Panc1 (cell line): ENCODE measurements at regions not wholly inside any gene's neighbourhood (a gene's known extent, or its start where the extent isn't known, plus 50 kb on each side); places are given as distances from the start of the nearest gene placed in this dataset.

ENCODE experiments used
- ATAC-seq: fragments of 200-7000 bp; cut with Tn5 transposase; 2 replicates; pipeline ENCODE4 v1.9.1; 2020; ENCODE audit warnings: mild to moderate bottlenecking, moderate library complexity
- BruUV-seq: library from RNA; stranded (reverse); fragments of 400-500 nt; replicated peaks from 2 replicates; lab custom pipeline; 2021; lab: Mats Ljungman, UMichigan
- CTCF ChIA-PET: fragments of 300-600 bp; sonication (Branson Sonifier 250); formaldehyde crosslinking; loops from one replicate; lab custom pipeline; 2022; ENCODE audit warnings: antibody characterized with exemption; lab: Charles Lee
- POLR2A ChIA-PET: fragments of 300-600 bp; sonication (Branson Sonifier 250); formaldehyde crosslinking; loops from one replicate; lab custom pipeline; 2022; ENCODE audit warnings: antibody characterized with exemption; lab: Charles Lee
- DNase-seq: peaks from one replicate; pipeline ENCODE4 v3.0.0-alpha.2; 2010; ENCODE audit warnings: low read depth, low spot score
- H3K27ac ChIP-seq: 2 replicates; pipeline ENCODE4 v1.5.1; 2011; ENCODE audit warnings: mild to moderate bottlenecking, low read length, inconsistent platforms
- H3K27me3 ChIP-seq: fragments of 200-500 bp; sonication (Bioruptor generic); 2 replicates; pipeline ENCODE4 v1.6.0; 2014; ENCODE audit warnings: low read length, inconsistent platforms; ENCODE audit not compliant: control insufficient read depth, insufficient read depth
- H3K36me3 ChIP-seq: fragments of 200-500 bp; sonication (Bioruptor generic); 2 replicates; pipeline ENCODE4 v1.5.1; 2014; ENCODE audit warnings: inconsistent platforms, mild to moderate bottlenecking, low read length, moderate library complexity; ENCODE audit not compliant: control insufficient read depth, insufficient read depth
- H3K4me1 ChIP-seq: 2 replicates; pipeline ENCODE4 v1.5.1; 2011; ENCODE audit warnings: inconsistent platforms, mild to moderate bottlenecking, low read length, moderate library complexity; ENCODE audit not compliant: control insufficient read depth, insufficient read depth
- H3K4me3 ChIP-seq, 2 experiments: 2 replicates each; pipeline ENCODE4 v1.5.1; 2011 to 2012; ENCODE audit warnings: low read depth in 2 of 2, low read length in 2 of 2, mild to moderate bottlenecking in 2 of 2, inconsistent platforms in 1 of 2, moderate library complexity in 1 of 2
- H3K9me3 ChIP-seq: fragments of 200-500 bp; sonication (Bioruptor generic); 2 replicates; pipeline ENCODE4 v1.5.1; 2014; ENCODE audit warnings: low read depth, mild to moderate bottlenecking, inconsistent platforms, low read length, moderate library complexity; ENCODE audit not compliant: control insufficient read depth, insufficient read depth
- CTCF ChIP-seq: fragments of 450-650 bp; IDR thresholded peaks from 2 replicates; pipeline ENCODE4 v1.5.1; 2017; ENCODE audit warnings: mild to moderate bottlenecking
- POLR2AphosphoS5 ChIP-seq: IDR thresholded peaks from 2 replicates; pipeline ENCODE4 v1.6.1; 2012; ENCODE audit warnings: mild to moderate bottlenecking, low read depth, low read length, moderate library complexity
- REST ChIP-seq, 2 experiments: IDR thresholded peaks; 2 replicates each; pipeline ENCODE4 v1.6.1; 2011 to 2012; ENCODE audit warnings: low read depth in 2 of 2, control low read depth in 1 of 2, low read length in 1 of 2, mild to moderate bottlenecking in 1 of 2, moderate library complexity in 1 of 2; ENCODE audit not compliant: insufficient read depth in 1 of 2
- SIN3A ChIP-seq: IDR thresholded peaks from 2 replicates; pipeline ENCODE4 v1.6.1; 2012; ENCODE audit warnings: low read depth, mild to moderate bottlenecking, low read length, moderate library complexity, borderline replicate concordance; ENCODE audit not compliant: insufficient read depth
- TCF7L2 ChIP-seq: IDR thresholded peaks from 2 replicates; pipeline ENCODE4 v1.6.1; 2011; ENCODE audit warnings: mild to moderate bottlenecking, low read depth, low read length, inconsistent platforms
- in situ Hi-C: cut with HindIII; loops from 2 replicates; pipeline ENCODE4 v1.10.0; 2016; ENCODE audit warnings: low sequenced_read_pairs, low pct_unique_long_range_greater_than_20kb
- intact Hi-C: fragments of 100-400 bp; cut with micrococcal nuclease; formaldehyde crosslinking; loops from one replicate; pipeline ENCODE4 v1.10.0; 2022; ENCODE audit not compliant: unreplicated experiment

- no peaks in the 10 kb centered on the region for H3K9me3 ChIP-seq
- H3K4me3 ChIP-seq = no peak overlapping the region
- ATAC-seq (no peak), DNase-seq (no peak)
- ChIA-PET POLR2A (no interaction called here), CTCF (no interaction called here)
- in situ Hi-C loops (no loop called here), intact Hi-C loops (no loop called here)
- no peaks in the 10 kb centered on the region for H3K4me1 ChIP-seq
- H3K27me3 ChIP-seq = no peaks in the 10 kb centered on the region
- BruUV-seq = no TSS peak
- H3K36me3 ChIP-seq = no peaks in the 10 kb centered on the region
- no peak overlapping the region for H3K27ac ChIP-seq
- TF ChIP-seq REST (IDR thresholded peaks at IDR 0.05; ENCODE audit: insufficient read depth in 1 of 2, low read depth in 2 of 2, low read length in 1 of 2) (no peak), TCF7L2 (no peak), CTCF (no peak), SIN3A (no peak), POLR2AphosphoS5 (no peak)
Measured at GRCh38 chr4:86421461-86421860, 61.6 kb upstream of the MAPK10 start.

- CTCF ChIA-PET = no interaction called here
- ATAC-seq = no peak
- intact Hi-C loops = no loop called here
- in situ Hi-C loops = no loop called here
- H3K4me3 ChIP-seq = no peak overlapping the region
- H3K27me3 ChIP-seq = no peaks in the 10 kb centered on the region
- H3K9me3 ChIP-seq = no peaks in the 10 kb centered on the region
- no TSS peak for BruUV-seq
- DNase-seq = no peak
- TF ChIP-seq CTCF (no peak), REST (IDR thresholded peaks at IDR 0.05; ENCODE audit: insufficient read depth in 1 of 2, low read depth in 2 of 2, low read length in 1 of 2) (no peak), SIN3A (no peak), POLR2AphosphoS5 (no peak), TCF7L2 (no peak)
- POLR2A ChIA-PET = interaction anchor here (0.6 kb wide), 1 partner anchor 7 kb away, joined by 3 read pairs; no protein-coding TSS in a partner anchor
- H3K4me1 ChIP-seq = no peaks in the 10 kb centered on the region
- no peaks in the 10 kb centered on the region for H3K36me3 ChIP-seq
- no peak overlapping the region for H3K27ac ChIP-seq
Measured at GRCh38 chr4:86431543-86432116, 71.8 kb upstream of the MAPK10 start.
